ENCODE measurements at regions not wholly inside any gene's neighbourhood (a gene's known extent, or its start where the extent isn't known, plus 50 kb on each side); places are given as distances from the start of the nearest gene placed in this dataset.
"Not testable (repeated sequence)": the region's sequence is repeated elsewhere in the genome, so short reads cannot be mapped to it uniquely, and the experiment has no call there.

- H3K36me3 Mint-ChIP-seq (ENCODE audit: low read depth) = no peaks in the 10 kb centered on the region
These were observed 273.9 kb downstream of the PDCD6IP start for GRCh38 chr3:34072297-34072696.

DNA sequence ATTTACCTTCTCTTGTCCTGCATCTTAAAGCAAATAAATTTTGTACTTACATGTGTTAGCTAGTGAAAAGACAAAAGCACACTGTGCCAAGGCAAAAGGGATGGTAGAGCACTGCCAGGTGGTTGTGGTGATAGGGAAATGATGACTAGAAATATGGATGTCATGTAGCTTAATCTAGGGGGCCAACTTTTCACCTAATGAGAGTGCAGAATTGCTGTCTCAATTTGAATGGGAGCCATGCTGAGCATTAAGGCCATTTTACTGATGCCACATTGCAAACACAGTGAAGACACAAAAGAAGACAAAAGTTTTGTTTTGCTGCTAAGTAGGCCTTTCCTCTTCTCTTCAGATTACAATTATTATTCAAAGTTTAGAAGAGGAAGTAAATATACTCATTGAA lies 274.7 kb downstream of the PDCD6IP start:
- no peaks in the 10 kb centered on the region for H3K27me3 Mint-ChIP-seq
- no peak overlapping the region for H3K4me3 Mint-ChIP-seq
- H3K27ac Mint-ChIP-seq = no peak overlapping the region
- H3K36me3 Mint-ChIP-seq (ENCODE audit: low read depth) = no peaks in the 10 kb centered on the region
- DNase-seq = no peak
- no peaks in the 10 kb centered on the region for H3K9me3 Mint-ChIP-seq
- ATAC-seq = no peak
- no peaks in the 10 kb centered on the region for H3K4me1 Mint-ChIP-seq

More at GRCh38 chr3:34072297-34072696, 273.9 kb downstream of the PDCD6IP start:
- Mint-ChIP-seq H3K4me3 (no peak overlapping the region), H3K27me3 (no peaks in the 10 kb centered on the region), H3K4me1 (no peaks in the 10 kb centered on the region), H3K9me3 (no peaks in the 10 kb centered on the region), H3K27ac (no peak overlapping the region)
- DNase-seq (no peak), ATAC-seq (no peak)

DNA sequence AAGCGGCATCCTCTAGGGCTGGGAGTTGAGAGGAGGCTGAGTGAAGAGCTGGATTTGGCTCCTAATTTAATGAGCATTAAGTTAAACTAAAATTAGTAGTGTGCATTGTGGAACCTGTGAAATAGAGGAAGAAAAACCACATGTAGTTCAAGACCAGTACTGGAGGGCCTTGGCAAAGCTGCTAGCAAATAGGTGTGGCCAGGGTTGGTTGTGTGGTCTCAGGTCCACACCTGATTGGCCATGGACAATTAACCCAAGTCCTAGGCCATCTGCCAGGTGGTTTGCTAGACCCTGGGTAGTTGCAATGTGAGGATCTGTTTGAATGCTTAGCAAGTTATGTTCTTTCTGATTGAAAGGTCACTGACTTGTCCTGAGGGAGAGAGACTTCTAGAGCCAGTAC lies 275.5 kb downstream of the PDCD6IP start:
- ATAC-seq = no peak
- no peaks in the 10 kb centered on the region for H3K27me3 Mint-ChIP-seq

DNA sequence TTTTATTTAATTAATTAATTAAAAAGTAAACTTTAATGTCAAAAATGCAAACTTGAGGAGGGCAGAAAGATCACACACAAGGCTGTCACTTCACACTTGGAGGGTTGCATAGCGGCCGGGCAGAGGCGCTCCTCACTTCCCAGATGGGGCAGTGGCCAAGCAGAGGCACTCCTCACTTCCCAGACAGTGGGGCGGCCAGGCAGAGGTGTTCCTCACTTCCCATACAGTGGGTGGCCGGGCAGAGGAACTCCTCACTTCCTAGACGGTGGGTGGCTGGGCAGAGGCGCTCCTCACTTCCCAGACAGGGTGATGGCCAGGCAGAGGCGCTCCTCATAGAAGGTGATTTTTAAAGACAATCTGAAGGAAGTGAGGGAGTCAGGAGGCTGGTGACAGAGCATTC lies 277.5 kb downstream of the PDCD6IP start:
- no peaks in the 10 kb centered on the region for H3K36me3 Mint-ChIP-seq (ENCODE audit: low read depth)
- H3K27ac Mint-ChIP-seq = no peak overlapping the region
- H3K9me3 Mint-ChIP-seq = no peaks in the 10 kb centered on the region
- no peak for DNase-seq
- no peaks in the 10 kb centered on the region for H3K4me1 Mint-ChIP-seq
- no peak for ATAC-seq
- no peak overlapping the region for H3K4me3 Mint-ChIP-seq
- no peaks in the 10 kb centered on the region for H3K27me3 Mint-ChIP-seq

More for the DNA sequence above, 275.5 kb downstream of the PDCD6IP start:
- Mint-ChIP-seq H3K4me3 (no peak overlapping the region), H3K27ac (no peak overlapping the region), H3K4me1 (no peaks in the 10 kb centered on the region), H3K9me3 (no peaks in the 10 kb centered on the region), H3K36me3 (ENCODE audit: low read depth) (no peaks in the 10 kb centered on the region)
- no peak for DNase-seq

DNA sequence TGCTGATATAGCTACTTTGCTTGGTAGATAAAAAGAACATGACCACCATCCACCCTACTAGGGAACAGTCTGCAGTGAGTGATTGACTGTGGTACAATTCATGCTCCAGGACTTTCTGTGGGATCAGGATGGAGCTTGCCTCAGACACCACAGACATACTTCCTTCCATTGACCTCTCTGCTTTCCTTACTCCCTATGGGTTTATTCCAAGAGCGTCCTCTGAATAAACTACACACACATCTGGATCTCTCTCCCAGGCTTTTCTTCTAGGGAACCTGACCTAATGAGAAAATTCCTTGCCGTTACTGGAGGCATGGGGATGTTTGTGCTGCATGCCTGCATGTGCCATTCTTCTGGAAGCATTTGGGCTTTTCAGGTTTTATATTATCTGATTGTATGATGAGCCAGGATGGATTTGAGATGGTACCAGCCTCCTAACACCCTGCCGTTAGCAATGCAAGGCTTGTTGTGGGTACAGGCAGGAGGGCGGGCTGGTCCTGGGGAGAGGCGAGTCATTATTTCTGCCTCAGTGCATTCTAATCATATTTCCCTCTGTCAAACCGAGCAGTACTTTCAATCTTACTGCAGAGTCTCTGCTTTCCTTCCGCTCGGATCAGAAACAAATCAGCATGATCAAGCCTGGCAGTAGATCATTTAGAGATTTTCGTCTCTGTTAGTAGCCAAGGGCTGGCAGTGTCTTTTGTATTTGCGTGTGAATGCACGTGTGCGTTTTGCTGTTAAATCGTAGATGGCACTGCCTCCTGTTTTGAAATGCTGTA lies 279.2 kb downstream of the PDCD6IP start:
- Mint-ChIP-seq H3K36me3 (ENCODE audit: low read depth) (no peaks in the 10 kb centered on the region), H3K9me3 (no peaks in the 10 kb centered on the region), H3K27me3 (no peaks in the 10 kb centered on the region), H3K4me3 (no peak overlapping the region), H3K4me1 (no peaks in the 10 kb centered on the region), H3K27ac (no peak overlapping the region)
- DNase-seq (no peak), ATAC-seq (no peak)

DNA sequence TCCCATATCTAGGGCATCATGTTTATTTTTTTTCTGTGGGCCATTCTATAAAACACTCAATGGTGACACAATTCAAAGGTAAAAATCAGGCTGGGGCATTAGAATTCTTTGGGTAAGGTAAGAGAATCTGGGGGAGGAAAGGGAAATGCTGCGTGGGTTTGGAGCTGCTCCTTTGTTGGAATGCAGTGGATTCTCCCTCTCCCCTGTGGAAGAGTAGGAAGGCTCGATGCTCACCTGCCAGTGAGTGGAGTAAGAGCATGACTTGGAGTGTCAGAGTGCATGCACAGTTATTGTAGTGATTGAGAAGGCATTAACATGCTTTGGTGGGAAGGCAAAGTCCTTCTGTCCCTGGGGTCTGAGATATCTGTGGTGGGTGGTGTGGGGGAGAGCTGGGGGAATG lies 280.0 kb downstream of the PDCD6IP start:
- Mint-ChIP-seq H3K4me1 (no peaks in the 10 kb centered on the region), H3K4me3 (no peak overlapping the region), H3K27ac (no peak overlapping the region), H3K27me3 (no peaks in the 10 kb centered on the region), H3K36me3 (ENCODE audit: low read depth) (no peaks in the 10 kb centered on the region), H3K9me3 (no peaks in the 10 kb centered on the region)
- DNase-seq = no peak
- no peak for ATAC-seq

DNA sequence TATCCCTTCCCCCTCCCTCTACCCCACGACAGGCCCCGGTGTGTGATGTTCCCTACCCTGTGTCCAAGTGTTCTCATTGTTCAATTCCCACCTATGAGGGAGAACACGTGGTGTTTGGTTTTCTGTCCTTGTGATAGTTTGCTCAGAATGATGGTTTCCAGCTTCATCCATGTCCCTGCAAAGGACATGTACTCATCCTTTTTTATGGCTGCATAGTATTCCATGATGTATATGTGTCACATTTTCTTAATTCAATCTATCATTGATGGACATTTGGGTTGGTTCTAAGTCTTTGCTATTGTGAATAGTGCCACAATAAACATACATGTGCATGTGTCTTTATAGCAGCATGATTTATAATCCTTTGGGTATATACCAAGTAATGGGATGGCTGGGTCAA lies 281.4 kb downstream of the PDCD6IP start:
- DNase-seq; H3K36me3 Mint-ChIP-seq (ENCODE audit: low read depth); H3K27ac Mint-ChIP-seq; H3K27me3 Mint-ChIP-seq; H3K9me3 Mint-ChIP-seq; ATAC-seq; H3K4me3 Mint-ChIP-seq; H3K4me1 Mint-ChIP-seq: not testable (repeated sequence)

- not testable (repeated sequence) for ATAC-seq; H3K4me3 Mint-ChIP-seq; H3K36me3 Mint-ChIP-seq (ENCODE audit: low read depth); H3K9me3 Mint-ChIP-seq; DNase-seq; H3K27me3 Mint-ChIP-seq; H3K4me1 Mint-ChIP-seq; H3K27ac Mint-ChIP-seq
These were observed 291.9 kb downstream of the PDCD6IP start for GRCh38 chr3:34090379-34090778.

GRCh38 chr3:34090876-34091275 lies 292.4 kb downstream of the PDCD6IP start:
- Mint-ChIP-seq H3K9me3 (no peaks in the 10 kb centered on the region), H3K4me1 (no peaks in the 10 kb centered on the region), H3K4me3 (no peak overlapping the region), H3K27ac (no peak overlapping the region), H3K36me3 (ENCODE audit: low read depth) (no peaks in the 10 kb centered on the region), H3K27me3 (peaks cover 2% of the 10 kb centered on the region)
- DNase-seq (no peak), ATAC-seq (no peak)

- not testable (repeated sequence) for H3K9me3 Mint-ChIP-seq; ATAC-seq; H3K36me3 Mint-ChIP-seq (ENCODE audit: low read depth); H3K27ac Mint-ChIP-seq; DNase-seq; H3K4me1 Mint-ChIP-seq; H3K27me3 Mint-ChIP-seq; H3K4me3 Mint-ChIP-seq
These were observed 295.9 kb downstream of the PDCD6IP start for GRCh38 chr3:34094280-34094679.

DNA sequence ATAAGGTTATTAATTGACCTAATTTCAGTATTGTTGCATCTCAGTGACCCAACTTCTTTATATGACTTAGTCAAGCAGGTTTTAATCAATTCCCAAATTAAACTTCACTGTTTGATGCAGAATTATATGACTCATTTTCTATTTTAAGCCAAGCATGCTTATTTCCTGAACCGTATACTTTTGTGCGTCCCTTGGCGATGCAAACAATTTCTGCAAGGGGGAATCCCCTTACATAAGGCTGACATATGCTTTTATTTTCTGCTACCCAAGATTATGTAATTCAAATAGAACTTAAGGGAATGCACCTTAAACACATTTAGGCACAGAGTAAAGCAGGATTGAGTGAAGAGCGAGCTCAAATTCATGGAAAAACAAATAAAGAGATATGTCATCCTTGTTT lies 303.9 kb downstream of the PDCD6IP start:
- no peak for ATAC-seq
- Mint-ChIP-seq H3K36me3 (ENCODE audit: low read depth) (no peaks in the 10 kb centered on the region), H3K4me3 (no peak overlapping the region), H3K27me3 (peaks cover 7% of the 10 kb centered on the region), H3K9me3 (no peaks in the 10 kb centered on the region), H3K27ac (no peak overlapping the region), H3K4me1 (peaks cover 2% of the 10 kb centered on the region)
- DNase-seq = no peak

- Mint-ChIP-seq H3K27me3 (peaks cover 7% of the 10 kb centered on the region), H3K36me3 (ENCODE audit: low read depth) (no peaks in the 10 kb centered on the region), H3K4me3 (no peak overlapping the region), H3K4me1 (peaks cover 2% of the 10 kb centered on the region), H3K9me3 (no peaks in the 10 kb centered on the region), H3K27ac (no peak overlapping the region)
- no peak for ATAC-seq
- DNase-seq = no peak
These were observed 307.9 kb downstream of the PDCD6IP start for GRCh38 chr3:34106379-34106778.

GRCh38 chr3:34106879-34107278 lies 308.4 kb downstream of the PDCD6IP start:
- Mint-ChIP-seq H3K36me3 (ENCODE audit: low read depth) (no peaks in the 10 kb centered on the region), H3K27me3 (peaks cover 7% of the 10 kb centered on the region), H3K4me1 (peaks cover 2% of the 10 kb centered on the region), H3K4me3 (no peak overlapping the region), H3K27ac (no peak overlapping the region), H3K9me3 (no peaks in the 10 kb centered on the region)
- ATAC-seq (peak; percentile 40), DNase-seq (peak; percentile 13)

DNA sequence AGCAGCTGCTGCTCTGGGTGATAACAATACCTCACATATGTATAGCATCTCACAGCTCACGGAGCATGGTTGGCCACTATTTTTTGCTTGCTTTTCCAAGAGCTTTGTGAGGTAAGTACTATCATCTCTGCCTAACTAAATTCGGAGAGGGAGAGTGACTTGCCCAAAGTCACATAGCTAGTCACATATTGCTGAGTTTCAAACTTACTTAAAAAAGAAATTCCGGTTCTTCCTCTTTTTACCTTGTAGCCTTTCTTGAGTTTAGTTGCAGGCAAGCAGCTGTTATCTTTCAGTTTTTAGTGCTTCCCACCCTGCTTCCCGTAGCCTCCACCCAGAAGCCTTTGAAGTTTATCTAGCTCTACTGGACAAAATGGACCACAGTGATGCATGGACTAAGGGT lies 309.2 kb downstream of the PDCD6IP start:
- H3K36me3 Mint-ChIP-seq (ENCODE audit: low read depth) = no peaks in the 10 kb centered on the region
- no peak overlapping the region for H3K27ac Mint-ChIP-seq
- no peak for DNase-seq
- no peaks in the 10 kb centered on the region for H3K4me1 Mint-ChIP-seq
- H3K4me3 Mint-ChIP-seq = no peak overlapping the region
- no peak for ATAC-seq
- H3K9me3 Mint-ChIP-seq = no peaks in the 10 kb centered on the region
- peaks cover 7% of the 10 kb centered on the region for H3K27me3 Mint-ChIP-seq

GRCh38 chr3:34109021-34109420 lies 310.6 kb downstream of the PDCD6IP start:
- Mint-ChIP-seq H3K9me3 (no peaks in the 10 kb centered on the region), H3K4me1 (no peaks in the 10 kb centered on the region), H3K27ac (no peak overlapping the region), H3K27me3 (peaks cover 7% of the 10 kb centered on the region), H3K4me3 (no peak overlapping the region), H3K36me3 (ENCODE audit: low read depth) (no peaks in the 10 kb centered on the region)
- DNase-seq (no peak), ATAC-seq (no peak)

DNA sequence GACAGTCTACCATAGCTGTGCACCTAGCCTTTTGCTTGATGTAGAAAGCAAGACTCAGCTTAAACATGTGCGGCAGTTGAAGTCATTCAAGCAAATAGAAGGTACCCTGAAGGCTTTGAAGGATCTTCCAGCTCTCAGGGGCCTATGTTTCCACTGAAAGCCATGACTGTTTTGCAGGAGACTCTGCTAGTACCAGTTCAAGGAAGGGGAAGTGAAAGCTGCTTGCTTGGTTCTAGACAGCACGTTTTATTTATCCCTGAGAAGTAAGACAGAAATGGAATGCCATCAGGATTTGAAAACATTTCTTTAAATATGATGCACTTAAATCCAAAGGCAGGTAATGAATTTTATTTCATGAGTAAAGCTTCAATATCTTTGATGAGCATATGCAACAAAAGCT lies 311.4 kb downstream of the PDCD6IP start:
- Mint-ChIP-seq H3K4me3 (no peak overlapping the region), H3K36me3 (ENCODE audit: low read depth) (no peaks in the 10 kb centered on the region), H3K27ac (no peak overlapping the region), H3K4me1 (no peaks in the 10 kb centered on the region), H3K9me3 (no peaks in the 10 kb centered on the region), H3K27me3 (peaks cover 3% of the 10 kb centered on the region)
- ATAC-seq (no peak), DNase-seq (no peak)

Measured in activated naive CD8-positive, alpha-beta T cell treated with anti-CD3 and anti-CD28 coated beads, Interleukin-2, amount 50 U/mL, for 24 hours (primary cell).